SK-N-SH treated with all-trans-retinoic acid at 6 μM for 48 hours (cell line): ENCODE measurements at regions not wholly inside any gene's neighbourhood (a gene's known extent, or its start where the extent isn't known, plus 50 kb on each side); places are given as distances from the start of the nearest gene placed in this dataset.

ENCODE experiments used
- ATAC-seq: fragments of 200-7000 bp; cut with Tn5 transposase; 3 replicates; pipeline ENCODE4 v1.9.1; 2020; ENCODE audit warnings: mild to moderate bottlenecking, moderate library complexity
- ARNTL ChIP-seq: fragments of 450-650 bp; formaldehyde crosslinking; IDR thresholded peaks from 2 replicates; pipeline ENCODE4 v1.5.0; 2020; ENCODE audit warnings: low read depth, mild to moderate bottlenecking, moderate library complexity, borderline replicate concordance
- BACH2 ChIP-seq: fragments of 250-450 bp; sonication (Bioruptor Pico); IDR thresholded peaks from 2 replicates; pipeline ENCODE4 v1.9.0; 2021; ENCODE audit warnings: mild to moderate bottlenecking, borderline replicate concordance
- ESRRG ChIP-seq: fragments of 250-450 bp; sonication (Bioruptor Pico); IDR thresholded peaks from 2 replicates; pipeline ENCODE4 v1.6.1; 2021; ENCODE audit warnings: mild to moderate bottlenecking
- ISL1 ChIP-seq: fragments of 250-450 bp; sonication (Bioruptor Pico); IDR thresholded peaks from 2 replicates; pipeline ENCODE4 v2.1.2; 2022; ENCODE audit warnings: mild to moderate bottlenecking, moderate library complexity
- OSR1 ChIP-seq: fragments of 250-450 bp; sonication (Bioruptor Pico); IDR thresholded peaks from 2 replicates; pipeline ENCODE4 v1.8.0; 2022; ENCODE audit warnings: moderate library complexity, mild to moderate bottlenecking, inconsistent platforms
- PPARA ChIP-seq: fragments of 250-450 bp; sonication (Bioruptor Pico); IDR thresholded peaks from 2 replicates; pipeline ENCODE4 v1.5.0; 2020; ENCODE audit warnings: mild to moderate bottlenecking, borderline replicate concordance
- RARB ChIP-seq: fragments of 250-450 bp; sonication (Bioruptor Pico); IDR thresholded peaks from 2 replicates; pipeline ENCODE4 v1.8.0; 2021; ENCODE audit warnings: mild to moderate bottlenecking, moderate library complexity
- TCF4 ChIP-seq: fragments of 250-450 bp; sonication (Bioruptor Pico); IDR thresholded peaks from 2 replicates; pipeline ENCODE4 v1.8.0; 2021; ENCODE audit warnings: mild to moderate bottlenecking, moderate library complexity, borderline replicate concordance
- TOX ChIP-seq: fragments of 250-450 bp; sonication (Bioruptor Pico); IDR thresholded peaks from 2 replicates; pipeline ENCODE4 v1.8.0; 2021; ENCODE audit warnings: mild to moderate bottlenecking, moderate library complexity, borderline replicate concordance
- ZC3H10 ChIP-seq: fragments of 250-450 bp; sonication (Bioruptor Pico); IDR thresholded peaks from 2 replicates; pipeline ENCODE4 v1.5.1; 2021; ENCODE audit warnings: mild to moderate bottlenecking, moderate library complexity
- ZFP3 ChIP-seq: fragments of 250-450 bp; sonication (Bioruptor Pico); IDR thresholded peaks from 2 replicates; pipeline ENCODE4 v1.5.0; 2020; ENCODE audit warnings: mild to moderate bottlenecking, moderate library complexity
- ZFP30 ChIP-seq: fragments of 450-650 bp; formaldehyde crosslinking; IDR thresholded peaks from 2 replicates; pipeline ENCODE4 v1.5.0; 2022; ENCODE audit warnings: mild to moderate bottlenecking, moderate library complexity
- ZNF565 ChIP-seq: fragments of 450-650 bp; formaldehyde crosslinking; conservative IDR thresholded peaks from 2 replicates; pipeline ENCODE4 v1.5.0; 2020; ENCODE audit warnings: low read depth, mild to moderate bottlenecking, moderate library complexity
- ZNF8 ChIP-seq: fragments of 450-650 bp; formaldehyde crosslinking; IDR thresholded peaks from 2 replicates; pipeline ENCODE4 v1.5.0; 2020; ENCODE audit warnings: mild to moderate bottlenecking, moderate library complexity
- TF ChIP-seq, protein P1 (sequence below): fragments of 250-450 bp; sonication (Bioruptor Pico); IDR thresholded peaks from 2 replicates; pipeline ENCODE4 v1.5.0; 2020; ENCODE audit warnings: mild to moderate bottlenecking, moderate library complexity
- TF ChIP-seq, protein P2 (sequence below): fragments of 250-450 bp; sonication (Bioruptor Pico); IDR thresholded peaks from 2 replicates; pipeline ENCODE4 v1.8.0; 2020; ENCODE audit warnings: mild to moderate bottlenecking, moderate library complexity, borderline replicate concordance
- TF ChIP-seq, protein P3 (sequence below): fragments of 250-450 bp; sonication (Bioruptor Pico); IDR thresholded peaks from 2 replicates; pipeline ENCODE4 v1.8.0; 2021; ENCODE audit warnings: low read depth, mild to moderate bottlenecking, moderate library complexity, borderline replicate concordance

DNA sequence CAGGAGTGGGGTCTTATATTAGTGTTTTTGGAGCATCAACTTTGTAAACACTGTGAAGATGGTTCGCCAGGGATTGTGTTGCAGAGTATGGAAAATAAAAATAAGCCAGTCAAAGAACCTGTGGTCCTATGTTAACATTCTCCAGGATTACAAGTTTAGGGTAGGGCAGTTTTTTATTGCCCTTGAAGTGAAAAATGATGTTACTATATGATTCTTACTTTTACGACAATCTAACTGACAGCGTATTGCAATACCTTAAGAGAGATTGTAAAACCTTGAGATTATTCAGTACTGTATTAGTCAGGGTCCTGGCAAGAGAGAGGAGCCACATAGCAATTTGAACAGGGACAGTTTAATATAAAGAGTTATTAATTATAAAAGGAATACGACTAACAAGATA lies 144.7 kb upstream of the ZNF608 start:
- no peak for TF ChIP-seq RARB (CRISPR knock-in tag)
- TF ChIP-seq, protein P1, sequence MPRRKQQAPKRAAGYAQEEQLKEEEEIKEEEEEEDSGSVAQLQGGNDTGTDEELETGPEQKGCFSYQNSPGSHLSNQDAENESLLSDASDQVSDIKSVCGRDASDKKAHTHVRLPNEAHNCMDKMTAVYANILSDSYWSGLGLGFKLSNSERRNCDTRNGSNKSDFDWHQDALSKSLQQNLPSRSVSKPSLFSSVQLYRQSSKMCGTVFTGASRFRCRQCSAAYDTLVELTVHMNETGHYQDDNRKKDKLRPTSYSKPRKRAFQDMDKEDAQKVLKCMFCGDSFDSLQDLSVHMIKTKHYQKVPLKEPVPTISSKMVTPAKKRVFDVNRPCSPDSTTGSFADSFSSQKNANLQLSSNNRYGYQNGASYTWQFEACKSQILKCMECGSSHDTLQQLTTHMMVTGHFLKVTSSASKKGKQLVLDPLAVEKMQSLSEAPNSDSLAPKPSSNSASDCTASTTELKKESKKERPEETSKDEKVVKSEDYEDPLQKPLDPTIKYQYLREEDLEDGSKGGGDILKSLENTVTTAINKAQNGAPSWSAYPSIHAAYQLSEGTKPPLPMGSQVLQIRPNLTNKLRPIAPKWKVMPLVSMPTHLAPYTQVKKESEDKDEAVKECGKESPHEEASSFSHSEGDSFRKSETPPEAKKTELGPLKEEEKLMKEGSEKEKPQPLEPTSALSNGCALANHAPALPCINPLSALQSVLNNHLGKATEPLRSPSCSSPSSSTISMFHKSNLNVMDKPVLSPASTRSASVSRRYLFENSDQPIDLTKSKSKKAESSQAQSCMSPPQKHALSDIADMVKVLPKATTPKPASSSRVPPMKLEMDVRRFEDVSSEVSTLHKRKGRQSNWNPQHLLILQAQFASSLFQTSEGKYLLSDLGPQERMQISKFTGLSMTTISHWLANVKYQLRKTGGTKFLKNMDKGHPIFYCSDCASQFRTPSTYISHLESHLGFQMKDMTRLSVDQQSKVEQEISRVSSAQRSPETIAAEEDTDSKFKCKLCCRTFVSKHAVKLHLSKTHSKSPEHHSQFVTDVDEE = no peak
- no peak for TF ChIP-seq ISL1 (CRISPR knock-in tag)
- no peak for TF ChIP-seq TOX (CRISPR knock-in tag)
- ATAC-seq = no peak

DNA sequence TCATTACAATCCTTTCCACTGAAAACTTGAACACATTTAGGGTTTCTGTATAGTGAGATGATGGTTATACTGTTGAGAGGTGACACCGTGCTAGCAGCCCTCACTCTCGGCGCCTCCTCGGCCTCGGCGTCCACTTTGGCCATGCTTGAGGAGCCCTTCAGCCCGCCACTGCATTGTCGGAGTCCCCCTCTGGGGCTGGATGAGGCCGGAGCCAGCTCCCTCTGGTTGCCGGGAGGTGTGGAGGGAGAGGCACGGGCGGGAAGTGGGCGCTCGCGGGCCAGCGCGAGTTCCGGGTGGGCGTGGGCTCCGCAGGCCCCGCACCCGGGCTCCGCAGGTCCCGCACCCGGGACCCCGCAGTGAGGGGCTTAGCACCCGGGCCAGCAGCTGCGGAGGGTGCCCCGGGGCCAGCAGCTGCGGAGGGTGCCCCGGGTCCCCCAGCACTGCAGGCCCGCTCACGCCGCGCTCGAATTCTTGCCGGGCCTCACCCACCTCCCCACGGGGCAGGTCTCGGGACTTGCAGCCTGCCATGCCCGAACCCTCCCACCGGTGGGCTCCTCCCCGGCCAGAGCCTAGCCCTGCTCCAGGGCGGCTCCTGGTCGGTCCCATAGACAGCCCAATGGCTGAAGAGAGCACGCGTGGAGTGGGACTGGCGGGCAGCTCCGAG lies 145.9 kb upstream of the ZNF608 start:
- no peak for ATAC-seq
- no peak for TF ChIP-seq ESRRG
- TF ChIP-seq, protein P2, sequence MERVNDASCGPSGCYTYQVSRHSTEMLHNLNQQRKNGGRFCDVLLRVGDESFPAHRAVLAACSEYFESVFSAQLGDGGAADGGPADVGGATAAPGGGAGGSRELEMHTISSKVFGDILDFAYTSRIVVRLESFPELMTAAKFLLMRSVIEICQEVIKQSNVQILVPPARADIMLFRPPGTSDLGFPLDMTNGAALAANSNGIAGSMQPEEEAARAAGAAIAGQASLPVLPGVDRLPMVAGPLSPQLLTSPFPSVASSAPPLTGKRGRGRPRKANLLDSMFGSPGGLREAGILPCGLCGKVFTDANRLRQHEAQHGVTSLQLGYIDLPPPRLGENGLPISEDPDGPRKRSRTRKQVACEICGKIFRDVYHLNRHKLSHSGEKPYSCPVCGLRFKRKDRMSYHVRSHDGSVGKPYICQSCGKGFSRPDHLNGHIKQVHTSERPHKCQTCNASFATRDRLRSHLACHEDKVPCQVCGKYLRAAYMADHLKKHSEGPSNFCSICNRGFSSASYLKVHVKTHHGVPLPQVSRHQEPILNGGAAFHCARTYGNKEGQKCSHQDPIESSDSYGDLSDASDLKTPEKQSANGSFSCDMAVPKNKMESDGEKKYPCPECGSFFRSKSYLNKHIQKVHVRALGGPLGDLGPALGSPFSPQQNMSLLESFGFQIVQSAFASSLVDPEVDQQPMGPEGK = no peak
- no peak for TF ChIP-seq BACH2 (CRISPR knock-in tag)
- TF ChIP-seq ISL1 (CRISPR knock-in tag) = no peak
- TF ChIP-seq ARNTL = no peak
- no peak for TF ChIP-seq ZC3H10 (CRISPR knock-in tag)
- no peak for TF ChIP-seq RARB (CRISPR knock-in tag)
- no peak for TF ChIP-seq ZFP3 (CRISPR knock-in tag)
- TF ChIP-seq, protein P1 = no peak
- no peak for TF ChIP-seq PPARA
- TF ChIP-seq ZNF565 = no peak
- TF ChIP-seq OSR1 = no peak
- no peak for TF ChIP-seq ZFP30 (CRISPR knock-in tag)
- TF ChIP-seq, protein P3, sequence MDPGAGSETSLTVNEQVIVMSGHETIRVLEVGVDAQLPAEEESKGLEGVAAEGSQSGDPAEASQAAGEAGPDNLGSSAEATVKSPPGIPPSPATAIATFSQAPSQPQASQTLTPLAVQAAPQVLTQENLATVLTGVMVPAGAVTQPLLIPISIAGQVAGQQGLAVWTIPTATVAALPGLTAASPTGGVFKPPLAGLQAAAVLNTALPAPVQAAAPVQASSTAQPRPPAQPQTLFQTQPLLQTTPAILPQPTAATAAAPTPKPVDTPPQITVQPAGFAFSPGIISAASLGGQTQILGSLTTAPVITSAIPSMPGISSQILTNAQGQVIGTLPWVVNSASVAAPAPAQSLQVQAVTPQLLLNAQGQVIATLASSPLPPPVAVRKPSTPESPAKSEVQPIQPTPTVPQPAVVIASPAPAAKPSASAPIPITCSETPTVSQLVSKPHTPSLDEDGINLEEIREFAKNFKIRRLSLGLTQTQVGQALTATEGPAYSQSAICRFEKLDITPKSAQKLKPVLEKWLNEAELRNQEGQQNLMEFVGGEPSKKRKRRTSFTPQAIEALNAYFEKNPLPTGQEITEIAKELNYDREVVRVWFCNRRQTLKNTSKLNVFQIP (CRISPR knock-in tag) = no peak

DNA sequence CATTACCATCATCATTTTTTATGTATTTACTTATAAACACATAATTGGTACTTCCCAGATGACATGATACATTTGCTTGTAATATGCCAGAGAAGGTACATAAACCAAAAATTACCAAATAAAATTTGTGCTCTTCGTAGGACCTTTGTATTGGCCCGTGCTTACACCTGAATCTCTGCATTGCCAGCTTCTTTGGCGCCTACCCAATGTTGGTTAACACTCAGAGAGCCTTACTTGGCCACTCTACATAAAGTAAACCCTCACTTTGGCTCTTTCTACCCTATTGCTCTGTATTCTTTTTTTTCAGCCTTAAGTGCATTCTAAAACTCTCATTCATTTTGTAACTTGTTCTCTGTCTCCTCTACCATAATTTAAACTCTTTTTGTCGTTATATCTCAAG lies 148.1 kb upstream of the ZNF608 start:
- ATAC-seq = no peak
- TF ChIP-seq OSR1 (no peak), TCF4 (CRISPR knock-in tag) (no peak), ARNTL (no peak), ZFP30 (CRISPR knock-in tag) (no peak), ZNF8 (CRISPR knock-in tag) (no peak)
- TF ChIP-seq, protein P1 = no peak
